ENCODE measurements at regions not wholly inside any gene's neighbourhood (a gene's known extent, or its start where the extent isn't known, plus 50 kb on each side); places are given as distances from the start of the nearest gene placed in this dataset.

DNA sequence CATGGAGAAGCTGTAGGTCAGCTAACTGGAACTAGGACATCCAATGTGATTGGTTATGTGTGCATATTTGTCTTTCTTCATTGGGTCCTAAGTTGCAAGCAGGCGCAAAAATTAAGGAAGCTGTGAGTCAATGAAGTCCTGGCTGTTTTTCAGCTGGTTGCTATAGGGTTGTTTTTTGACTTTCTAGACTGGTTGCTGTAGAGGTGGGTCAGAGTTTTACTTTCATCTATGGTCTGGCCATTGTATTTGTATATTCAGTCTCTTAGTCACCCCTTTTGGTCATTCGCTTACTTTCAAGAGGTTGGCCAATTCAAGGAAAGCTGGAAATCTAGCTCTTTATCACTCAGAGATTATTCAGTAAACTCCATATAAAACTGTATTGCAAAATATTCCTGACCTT, 62.0 kb upstream of the AMZ2 start:
- TF ChIP-seq ZNF274 (IDR thresholded peaks at IDR 0.05; ENCODE audit: low read depth, low read length) (no peak), YY1 (IDR thresholded peaks at IDR 0.05; ENCODE audit: insufficient read depth, insufficient read length) (no peak)
